ENCODE measurements at regions not wholly inside any gene's neighbourhood (a gene's known extent, or its start where the extent isn't known, plus 50 kb on each side); places are given as distances from the start of the nearest gene placed in this dataset.

DNA sequence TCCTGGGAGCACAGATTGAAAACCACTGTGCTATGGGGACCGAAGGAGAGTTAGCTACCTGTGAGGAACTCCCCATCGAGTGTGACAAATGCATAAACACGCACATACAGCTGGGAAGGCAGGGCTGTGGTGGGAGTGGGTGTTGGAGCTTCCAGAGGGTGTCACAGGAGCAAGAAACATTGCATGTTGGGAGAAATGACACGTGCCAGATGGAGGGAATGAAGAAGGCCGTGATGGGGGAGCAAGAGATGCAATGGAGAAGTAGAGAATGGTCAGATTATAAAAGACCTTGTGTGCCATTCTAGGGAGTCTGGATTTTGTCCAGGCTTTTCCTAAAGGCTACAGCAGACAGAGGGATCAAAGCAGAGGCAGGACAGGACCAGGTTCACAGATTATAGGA lies 91.1 kb upstream of the NDUFV2 start:
- no peak for TF ChIP-seq CTCF (IDR thresholded peaks at IDR 0.05 in 2 of 3, conservative IDR thresholded peaks at IDR 0.05 in 1 of 3; ENCODE audit: borderline replicate concordance in 1 of 3, insufficient read depth in 1 of 3, low read depth in 2 of 3, low read length in 2 of 3)
- TF ChIP-seq CEBPB (IDR thresholded peaks at IDR 0.05; ENCODE audit: low read depth): no peak
- TF ChIP-seq SP1 (IDR thresholded peaks at IDR 0.05; ENCODE audit: low read depth): no peak
- no peak for TF ChIP-seq POLR2A (IDR thresholded peaks at IDR 0.05; ENCODE audit: borderline replicate concordance, extremely low read depth, insufficient read depth, insufficient read length)
- TF ChIP-seq YY1 (IDR thresholded peaks at IDR 0.05; ENCODE audit: extremely low read depth, insufficient replicate concordance, low read depth, low read length): no peak
- TF ChIP-seq EZH2phosphoT487 (IDR thresholded peaks at IDR 0.05; ENCODE audit: borderline replicate concordance): no peak
- TF ChIP-seq ZNF274 (IDR thresholded peaks at IDR 0.05; ENCODE audit: low read depth, low read length): no peak
- no peak for TF ChIP-seq TCF7L2 (IDR thresholded peaks at IDR 0.05; ENCODE audit: borderline replicate concordance, extremely low read depth, insufficient read depth, insufficient read length)
- no peak for TF ChIP-seq EZH2 (IDR thresholded peaks at IDR 0.05)
- no peak for TF ChIP-seq ZFX (IDR thresholded peaks at IDR 0.05)
- TF ChIP-seq RAD21 (IDR thresholded peaks at IDR 0.05; ENCODE audit: low read depth): no peak
- no peak for TF ChIP-seq POLR2AphosphoS5 (IDR thresholded peaks at IDR 0.05; ENCODE audit: low read depth, low read length)
- TF ChIP-seq, protein P1, sequence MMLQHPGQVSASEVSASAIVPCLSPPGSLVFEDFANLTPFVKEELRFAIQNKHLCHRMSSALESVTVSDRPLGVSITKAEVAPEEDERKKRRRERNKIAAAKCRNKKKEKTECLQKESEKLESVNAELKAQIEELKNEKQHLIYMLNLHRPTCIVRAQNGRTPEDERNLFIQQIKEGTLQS (IDR thresholded peaks at IDR 0.05): no peak
- TF ChIP-seq REST (IDR thresholded peaks at IDR 0.05; ENCODE audit: low read depth): no peak

All from HCT116 (cell line).